ENCODE measurements at regions not wholly inside any gene's neighbourhood (a gene's known extent, or its start where the extent isn't known, plus 50 kb on each side); places are given as distances from the start of the nearest gene placed in this dataset.

- Histone ChIP-seq H3K4me2 (no peak overlapping the region), H3K9me3 (no peaks in the 10 kb centered on the region), H3K4me3 (no peak overlapping the region), H3K4me1 (no peaks in the 10 kb centered on the region), H3K27ac (no peak overlapping the region)
- TF ChIP-seq JUN (IDR thresholded peaks at IDR 0.05) (no peak), HES2 (IDR thresholded peaks at IDR 0.05) (no peak), RAD21 (conservative IDR thresholded peaks at IDR 0.05 in 1 of 2, IDR thresholded peaks at IDR 0.05 in 1 of 2) (peak; percentile 47 to 62), FOSL2 (IDR thresholded peaks at IDR 0.05) (no peak), FOSL2 (CRISPR knock-in tag; IDR thresholded peaks at IDR 0.05) (peak; percentile 23; the same call in 1 of the 2 replicates), FOXS1 (CRISPR knock-in tag; IDR thresholded peaks at IDR 0.05) (no peak), SMC3 (IDR thresholded peaks at IDR 0.05) (peak; percentile 46)
- peak; percentile 94 to 97 for ATAC-seq
- 27% methylated on average over 11 of the region's 20 CpGs for WGBS (ENCODE audit: missing lambda C conversion rate)
- DNase-seq (ENCODE audit: low read depth in 1 of 2, low spot score in 1 of 2) = peak; percentile 64 to 68
- no peak for FAIRE-seq
- ChIA-PET CTCF (interaction anchor here (0.5 to 3.6 kb wide), 13 partner anchors 10 to 396 kb away, joined by 3 to 22 read pairs (median 4); partner anchors contain the start of gene FAM32A), POLR2A (interaction anchor here (0.6 kb wide), 1 partner anchor 157 kb away, joined by 3 read pairs; no protein-coding TSS in a partner anchor)
Observed at GRCh38 chr19:16025108-16026101, 50.9 kb upstream of the TPM4 start.

GRCh38 chr19:16026131-16026530 lies 50.2 kb upstream of the TPM4 start:
- Histone ChIP-seq H3K27ac (no peak overlapping the region), H3K4me3 (no peak overlapping the region), H3K9me3 (no peaks in the 10 kb centered on the region), H3K4me1 (no peaks in the 10 kb centered on the region), H3K4me2 (no peak overlapping the region)
- POLR2A ChIA-PET = interaction anchor here (0.6 kb wide), 1 partner anchor 156 kb away, joined by 3 read pairs; no protein-coding TSS in a partner anchor
- CTCF ChIA-PET = interaction anchor here (0.7 to 3.6 kb wide), 8 partner anchors 9 to 162 kb away, joined by 3 to 22 read pairs (median 4); no protein-coding TSS in a partner anchor
- 93% methylated on average over 4 of the region's 19 CpGs for WGBS (ENCODE audit: missing lambda C conversion rate)
- DNase-seq (ENCODE audit: low read depth in 1 of 2, low spot score in 1 of 2) = no peak
- no peak for FAIRE-seq
- no peak for ATAC-seq
- TF ChIP-seq BHLHE40 (IDR thresholded peaks at IDR 0.05; ENCODE audit: low read depth, low read length) (no peak), MAX (IDR thresholded peaks at IDR 0.05) (no peak), CTCF (IDR thresholded peaks at IDR 0.05) (no peak), TFCP2L1 (CRISPR knock-in tag; IDR thresholded peaks at IDR 0.05) (no peak), POLR2AphosphoS2 (conservative IDR thresholded peaks at IDR 0.05; ENCODE audit: low read length) (no peak), KDM5A (IDR thresholded peaks at IDR 0.05) (no peak), EHMT2 (IDR thresholded peaks at IDR 0.05; ENCODE audit: low read depth) (no peak), ZNF302 (CRISPR knock-in tag; IDR thresholded peaks at IDR 0.05) (no peak), JUN (IDR thresholded peaks at IDR 0.05) (no peak), HES2 (IDR thresholded peaks at IDR 0.05) (no peak), BCL3 (IDR thresholded peaks at IDR 0.05) (no peak), HDAC2 (IDR thresholded peaks at IDR 0.05) (no peak)

Measured in A549 (cell line).